GM21723 (cell line): ENCODE measurements at regions not wholly inside any gene's neighbourhood (a gene's known extent, or its start where the extent isn't known, plus 50 kb on each side); places are given as distances from the start of the nearest gene placed in this dataset.

Source experiments
- ATAC-seq: cut with Tn5 transposase; IDR thresholded peaks from one replicate; pipeline ENCODE4 v1.9.1; 2021; ENCODE audit warnings: mild to moderate bottlenecking, moderate library complexity; ENCODE audit not compliant: unreplicated experiment

DNA sequence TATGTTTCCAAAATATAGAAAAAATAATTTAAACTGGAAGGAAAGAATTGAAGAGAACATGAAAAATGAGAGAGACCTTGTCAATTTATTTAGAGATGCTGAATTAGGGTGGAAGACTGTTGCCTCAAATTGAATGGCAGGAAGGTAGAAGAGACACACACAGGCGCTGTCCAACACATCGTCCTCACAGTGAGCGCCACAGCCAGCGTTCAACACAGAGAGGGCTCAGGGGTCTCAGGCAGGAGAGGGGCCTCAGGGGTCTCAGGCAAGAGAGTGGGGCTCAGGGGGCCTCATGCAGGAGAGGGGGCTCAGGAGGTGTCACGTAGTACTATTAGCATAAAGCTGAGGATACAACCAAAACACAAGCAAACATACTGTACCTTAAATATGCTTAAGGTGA is 65.7 kb downstream of the TMEM18 start:
- ATAC-seq: no peak

DNA sequence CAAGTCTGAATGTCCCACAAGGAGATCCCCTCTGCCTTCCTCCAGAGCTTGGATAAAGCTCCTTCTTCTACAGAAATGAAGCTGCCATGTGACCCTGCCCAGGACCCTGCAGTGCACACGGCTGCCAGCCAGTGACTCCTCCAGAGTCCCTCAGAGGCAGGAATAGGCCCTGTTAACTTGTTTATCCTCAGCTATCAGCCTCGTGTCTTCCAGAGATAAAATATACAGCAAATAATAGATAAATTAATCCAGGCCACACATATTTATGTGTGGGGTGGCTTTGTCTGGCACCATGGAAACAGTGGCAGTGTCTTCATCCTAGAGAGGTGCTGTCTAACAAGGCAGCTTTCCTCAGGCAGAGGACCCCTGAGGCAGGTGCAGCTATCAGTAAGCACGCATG is 66.7 kb downstream of the TMEM18 start:
- ATAC-seq: no peak

DNA sequence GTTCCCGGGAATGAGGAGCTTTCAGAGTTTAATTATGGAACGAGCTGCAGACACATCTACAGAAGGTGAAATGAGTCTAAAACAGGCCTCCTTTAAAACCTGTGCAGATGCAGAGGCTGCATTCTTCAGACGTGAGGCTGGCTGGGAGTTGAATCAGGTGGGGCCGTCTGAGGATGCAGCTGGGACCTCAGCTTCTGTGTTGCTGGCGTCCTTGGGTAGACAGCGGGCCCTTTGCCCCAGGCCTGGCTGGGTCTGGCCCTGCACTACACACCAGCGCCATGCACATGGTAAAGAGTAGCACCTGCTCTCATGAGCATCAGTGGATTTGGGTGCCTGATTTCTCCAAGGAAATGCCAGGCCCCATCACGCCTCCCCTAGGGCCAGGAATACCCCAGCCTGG is 67.3 kb downstream of the TMEM18 start:
- no peak for ATAC-seq

DNA sequence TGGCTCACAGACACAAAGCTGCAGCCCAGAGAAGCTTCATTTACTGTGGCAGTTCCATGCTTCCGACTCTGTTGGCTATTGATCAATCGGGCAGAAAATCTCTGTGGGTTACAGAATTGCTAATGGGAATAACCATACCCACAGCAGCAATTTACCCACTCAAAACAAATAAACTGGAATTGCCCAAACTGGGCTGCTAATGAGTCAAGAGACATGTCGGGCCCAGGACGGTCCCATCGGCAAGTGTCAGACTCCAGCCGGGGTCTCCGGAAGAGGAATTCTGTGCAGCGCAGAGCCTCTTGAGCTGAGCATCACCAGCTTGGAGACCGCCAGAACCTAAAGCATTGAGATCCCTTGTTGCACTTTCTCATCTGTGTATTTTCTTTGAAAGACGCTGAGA is 67.8 kb downstream of the TMEM18 start:
- no peak for ATAC-seq

DNA sequence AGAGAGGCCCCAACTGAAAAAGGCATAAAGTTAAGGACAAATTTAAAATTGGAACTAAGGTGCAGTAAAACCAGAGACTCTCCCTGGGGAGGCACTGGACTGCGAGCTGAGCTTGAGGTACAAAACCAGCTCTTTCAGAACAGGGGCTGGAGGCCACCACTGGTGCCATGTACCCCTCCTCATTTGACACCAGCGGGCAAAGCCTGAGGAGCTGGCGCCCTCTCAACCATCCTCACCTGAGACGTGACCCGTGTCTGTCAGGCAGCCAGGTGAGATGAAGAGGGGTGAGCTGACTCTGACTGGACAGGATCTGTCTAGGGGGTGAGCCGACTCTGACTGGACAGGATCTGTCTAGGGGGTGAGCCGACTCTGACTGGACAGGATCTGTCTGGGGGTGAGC is 68.5 kb downstream of the TMEM18 start:
- no peak for ATAC-seq

DNA sequence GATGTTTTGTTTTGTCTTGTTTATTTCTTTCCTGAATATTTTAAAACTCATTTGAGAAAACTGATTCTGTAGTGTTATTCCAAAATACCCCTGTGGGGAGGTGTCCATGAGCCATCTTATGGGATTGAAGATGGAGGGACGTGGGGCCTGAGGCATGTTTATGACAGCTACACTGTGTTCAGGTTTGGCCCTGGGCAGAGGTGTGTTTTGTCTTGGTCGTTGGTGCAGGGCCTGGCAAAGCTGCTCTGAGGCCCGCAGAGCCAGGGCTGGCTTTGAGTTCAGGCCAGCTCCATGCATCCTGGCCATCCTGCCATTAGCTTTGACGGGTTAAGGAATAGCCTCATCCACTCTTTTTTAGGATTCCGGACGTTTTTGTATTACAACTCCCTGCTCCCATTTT is 68.9 kb downstream of the TMEM18 start:
- no peak for ATAC-seq

DNA sequence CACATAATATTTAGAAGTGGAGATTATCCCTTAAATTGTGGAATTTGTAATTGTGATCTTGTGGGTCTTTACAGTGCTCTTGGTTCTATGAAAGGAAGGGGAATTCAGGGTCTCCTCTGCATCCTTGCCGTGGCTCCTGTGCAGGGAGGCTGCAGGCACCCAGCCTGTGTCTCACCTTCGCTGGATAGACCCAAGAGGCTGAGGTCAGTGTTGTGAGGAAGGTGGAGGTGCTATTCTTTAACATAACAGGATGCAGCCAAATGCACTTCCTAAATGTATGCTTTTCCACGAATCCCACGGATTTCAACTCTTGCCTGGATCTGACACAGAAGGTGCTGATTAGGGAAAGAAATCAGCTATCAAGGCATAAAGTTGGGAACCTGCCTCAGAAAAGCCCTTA is 69.5 kb downstream of the TMEM18 start:
- ATAC-seq: no peak

DNA sequence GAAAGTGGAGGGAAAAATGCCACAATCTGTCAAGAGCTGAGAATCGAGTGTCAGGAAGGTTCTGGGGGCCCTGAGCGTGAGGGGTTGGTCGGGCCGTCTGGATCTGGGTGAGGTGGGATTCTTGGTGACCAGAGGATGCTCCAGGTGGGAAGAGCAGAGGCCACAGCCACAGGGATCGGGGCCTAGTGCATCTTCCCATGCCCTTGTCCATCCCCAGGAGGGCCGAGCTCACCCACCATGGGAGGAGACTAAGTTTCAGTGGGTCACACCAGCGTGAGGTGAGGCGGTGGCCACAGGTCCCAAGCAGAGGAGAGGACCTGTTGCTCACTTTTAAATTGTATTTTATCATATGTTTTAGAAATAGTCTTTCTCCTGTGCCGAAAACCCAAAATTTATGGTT is 70.0 kb downstream of the TMEM18 start:
- ATAC-seq: no peak

DNA sequence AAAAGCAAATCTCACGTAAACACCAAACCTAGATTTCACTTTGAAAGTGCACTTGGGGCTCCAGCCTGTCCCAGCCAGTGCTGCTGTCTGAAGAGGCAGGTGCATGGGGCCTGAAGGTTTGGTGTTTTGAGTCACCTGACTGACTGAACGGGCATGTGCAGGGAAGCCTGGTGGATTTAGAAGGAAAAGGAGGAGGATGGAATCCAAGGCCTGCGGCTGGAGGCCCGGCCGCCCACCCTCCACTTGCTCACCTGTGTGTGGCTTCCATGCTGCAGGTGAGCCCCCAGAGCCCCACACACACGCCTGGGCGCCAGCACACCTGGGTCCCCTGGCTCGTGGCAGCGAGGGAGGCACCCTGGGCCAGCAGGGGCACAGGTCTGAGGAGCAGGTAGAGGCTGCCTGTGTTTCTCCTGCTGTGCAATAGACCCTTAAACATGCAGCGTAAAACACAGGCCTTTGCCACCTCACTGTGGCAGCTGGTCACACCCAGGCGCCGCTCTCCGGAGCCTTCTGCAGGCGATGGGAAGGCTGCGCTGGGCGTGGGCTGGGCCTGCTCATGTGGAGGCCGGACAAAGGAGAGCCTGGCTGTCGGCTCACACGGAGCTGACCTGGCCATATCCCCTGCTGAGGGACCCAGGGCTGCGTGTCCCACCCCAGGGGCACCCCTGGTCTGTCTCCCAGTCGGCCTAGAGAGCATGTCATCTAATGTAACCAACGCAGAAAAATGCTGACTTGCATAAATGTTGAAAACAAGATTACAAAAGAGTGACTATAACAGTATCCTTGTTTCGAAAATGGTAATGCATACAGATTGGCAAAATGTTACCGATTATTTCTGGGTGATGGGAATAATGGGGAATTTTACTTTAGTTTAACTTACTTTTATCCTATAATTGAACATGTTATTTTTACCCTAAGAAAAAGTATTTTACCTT is 71.3 kb downstream of the TMEM18 start:
- no peak for ATAC-seq

DNA sequence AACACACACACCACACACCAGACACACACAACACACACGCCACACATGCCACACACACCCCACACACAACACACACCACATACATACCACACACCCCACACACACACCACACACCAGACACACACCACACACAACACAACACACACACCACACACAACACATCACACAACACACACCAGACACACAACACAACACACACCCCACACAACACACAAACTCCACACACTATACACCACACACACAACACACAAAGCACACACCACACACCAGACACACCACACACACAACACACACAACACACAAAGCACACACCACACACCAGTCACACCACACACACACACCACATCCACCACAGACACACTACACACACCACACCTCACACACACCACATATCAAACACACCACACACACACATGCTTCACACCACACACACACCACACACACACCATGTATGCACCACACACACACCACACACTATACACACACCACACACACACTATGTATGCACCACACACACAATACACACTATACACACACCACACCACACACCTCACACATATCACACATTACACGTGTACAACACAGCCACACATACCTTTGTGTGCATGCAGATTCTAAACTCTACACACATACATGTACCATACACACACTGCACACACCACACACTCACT is 72.2 kb downstream of the TMEM18 start:
- ATAC-seq: no peak

DNA sequence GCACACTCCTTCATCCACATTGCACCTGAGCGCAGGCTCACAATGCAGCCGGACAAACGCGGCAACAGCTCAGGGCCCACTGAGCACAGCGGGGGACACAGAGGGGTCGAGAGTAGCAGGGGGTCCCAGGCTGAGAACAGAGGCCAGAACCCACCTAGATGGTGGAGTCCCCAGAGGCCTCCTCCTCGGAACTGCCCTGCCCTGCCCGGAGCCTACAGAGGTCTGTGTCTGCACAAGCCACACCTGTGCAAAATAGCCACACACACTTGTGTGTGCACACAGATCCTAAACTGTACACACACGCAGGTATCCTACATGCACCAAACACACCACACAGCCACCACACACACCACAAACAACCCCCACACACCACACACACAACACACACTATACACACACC is 72.8 kb downstream of the TMEM18 start:
- ATAC-seq: no peak

DNA sequence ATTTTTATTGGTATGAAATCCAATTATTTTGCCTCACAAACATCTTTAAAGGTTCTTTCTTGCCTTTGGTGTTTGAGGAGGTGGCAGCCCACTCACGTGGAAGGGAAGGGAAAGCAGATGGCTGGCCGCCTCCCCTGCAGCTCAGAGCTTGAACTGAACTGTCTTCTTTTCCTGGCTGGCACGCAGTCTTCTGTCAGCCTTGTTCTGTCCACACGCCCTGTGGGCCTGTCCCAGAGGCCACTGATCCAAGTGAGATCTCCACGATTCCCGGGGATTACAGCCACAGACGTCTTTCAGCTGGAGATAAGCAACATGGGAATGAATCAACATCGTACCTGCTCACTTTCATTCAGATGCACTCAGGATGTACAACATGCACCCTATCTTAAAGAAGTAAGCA is 73.3 kb downstream of the TMEM18 start:
- ATAC-seq: no peak

DNA sequence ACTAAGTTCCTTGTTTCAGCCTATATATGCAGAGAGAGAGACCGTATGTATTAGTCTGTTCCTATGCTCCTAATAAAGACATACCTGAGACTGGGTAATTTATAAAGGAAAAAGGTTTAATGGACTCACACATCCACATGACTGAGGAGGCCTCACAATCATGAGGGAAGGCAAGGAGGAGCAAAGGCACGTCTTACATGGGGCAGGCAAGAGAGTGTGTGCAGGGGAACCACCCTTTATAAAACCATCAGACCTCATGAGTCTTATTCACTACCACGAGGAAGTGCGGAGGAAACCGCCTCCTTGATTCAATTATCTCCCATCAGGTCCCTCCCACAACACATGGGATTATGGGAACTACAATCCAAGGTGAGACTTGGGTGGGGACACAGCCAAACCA is 73.8 kb downstream of the TMEM18 start:
- ATAC-seq: no peak

DNA sequence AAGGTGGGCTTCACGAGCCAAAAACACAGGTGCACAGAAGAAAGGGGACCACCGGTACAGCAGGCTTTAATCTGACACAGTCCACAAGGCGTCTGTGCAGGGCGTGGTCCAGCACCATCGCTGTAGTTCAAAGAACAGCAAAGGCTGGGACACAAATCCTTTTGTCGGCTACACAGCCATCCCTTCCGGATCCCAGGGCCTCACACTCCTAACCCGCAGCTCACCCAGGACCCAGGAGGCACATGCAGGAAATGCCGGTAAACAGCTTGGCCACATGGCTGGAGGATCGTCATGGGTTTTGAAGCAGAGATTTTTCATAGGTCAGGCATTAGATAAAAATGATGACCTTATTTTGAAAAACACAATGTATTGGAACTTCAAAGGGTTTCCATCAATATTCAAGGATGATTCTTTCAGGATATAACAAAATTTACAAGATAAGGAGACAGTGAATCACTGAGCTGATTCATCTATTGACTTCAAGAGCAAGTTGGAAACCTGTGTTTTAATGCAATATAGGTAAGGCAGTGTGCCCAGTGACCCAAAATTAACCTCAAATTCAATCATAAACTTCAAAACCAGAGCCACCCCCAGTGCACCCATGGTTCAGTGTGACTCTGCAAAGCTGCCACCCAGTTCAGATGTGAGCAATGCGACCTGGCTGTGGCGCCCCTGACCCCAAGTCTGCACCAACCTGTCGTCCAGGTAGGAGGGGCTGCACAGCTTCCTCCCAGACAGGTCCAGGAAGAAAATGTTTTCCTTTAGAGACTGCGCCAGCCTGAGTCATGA is 74.4 kb downstream of the TMEM18 start:
- ATAC-seq: no peak

DNA sequence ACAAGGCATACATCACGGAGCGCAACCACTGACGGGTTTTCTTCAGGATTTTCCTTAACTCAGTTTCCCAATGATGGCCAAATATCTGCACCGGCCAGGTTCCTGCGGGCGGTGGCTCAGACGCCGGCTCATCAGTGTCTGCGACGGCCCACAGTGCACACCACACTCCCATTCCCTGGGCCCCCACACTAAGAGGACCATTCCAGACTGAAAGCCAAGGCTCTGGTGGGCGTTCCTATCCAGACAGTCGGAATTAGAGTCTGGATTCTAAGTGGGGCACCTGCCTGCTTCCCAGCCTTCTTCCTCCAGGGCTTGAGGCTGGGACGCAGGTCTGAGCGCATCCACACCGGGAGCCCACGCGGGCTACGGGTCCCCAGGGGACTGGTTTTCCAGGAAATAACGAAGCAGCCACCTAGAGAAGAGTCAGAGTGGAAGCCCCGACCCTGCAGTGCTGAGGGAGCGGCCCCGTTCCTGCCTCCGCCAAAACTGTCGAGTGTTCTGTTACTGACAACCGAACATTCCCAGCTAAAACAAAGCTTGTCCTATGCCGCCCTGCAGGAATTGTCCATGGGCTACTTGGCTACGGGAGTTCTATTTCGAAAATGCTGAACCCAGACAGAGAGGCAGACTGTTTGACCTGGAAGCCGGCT is 75.3 kb downstream of the TMEM18 start:
- ATAC-seq: no peak

DNA sequence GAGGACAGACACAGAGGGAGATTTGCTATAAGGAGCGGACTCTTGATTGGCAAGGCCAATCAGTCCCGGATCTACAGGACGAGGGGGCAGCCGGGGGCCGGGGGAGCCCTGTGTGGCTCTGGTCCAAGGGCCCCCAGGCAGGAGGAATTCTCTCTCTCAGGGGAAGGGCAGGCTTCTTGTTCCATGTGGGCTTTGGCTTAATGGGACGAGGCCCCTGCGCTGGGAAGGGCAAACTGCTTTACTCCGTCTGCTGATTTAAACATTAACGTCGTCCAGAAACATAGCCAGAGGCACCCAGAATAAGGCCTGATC is 75.9 kb downstream of the TMEM18 start:
- ATAC-seq: no peak

DNA sequence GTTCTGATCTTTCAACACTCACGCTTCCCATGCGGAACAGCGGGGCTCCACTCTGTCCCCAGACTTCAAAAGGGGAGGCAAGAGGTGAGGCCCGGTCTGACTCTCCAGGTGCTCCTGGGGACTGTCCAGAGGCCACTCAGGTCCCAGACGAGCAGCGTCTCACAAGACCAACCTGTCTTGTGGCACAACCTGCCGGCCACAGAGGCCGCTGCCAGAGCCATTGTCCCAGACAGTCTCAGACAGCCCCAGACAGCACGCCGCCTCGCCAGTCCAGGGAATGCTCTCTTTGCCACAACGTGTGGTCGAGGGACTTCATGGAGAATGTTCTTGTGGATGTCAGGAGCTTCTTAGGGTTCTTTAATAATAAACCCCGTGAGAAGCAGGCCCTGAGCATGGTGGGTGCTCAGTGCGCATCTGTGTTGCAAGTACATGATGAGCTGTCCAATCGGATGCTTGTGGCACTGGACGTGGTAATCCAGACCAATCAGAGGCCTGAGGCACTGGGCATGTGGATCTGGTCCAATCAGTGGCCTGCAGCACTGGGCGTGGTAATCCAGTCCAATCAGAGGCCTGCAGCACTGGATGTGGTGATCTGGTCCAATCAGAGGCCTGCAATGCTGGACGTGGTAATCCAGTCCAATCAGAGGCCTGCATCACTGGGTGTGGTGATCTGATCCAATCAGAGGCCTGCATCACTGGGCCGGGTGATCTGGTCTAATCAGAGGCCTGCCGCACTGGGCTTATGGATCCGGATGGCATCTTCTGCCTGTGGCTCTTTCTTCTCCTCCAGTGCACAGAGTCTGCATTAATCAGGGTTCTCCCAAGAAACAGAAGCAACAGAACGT is 76.4 kb downstream of the TMEM18 start:
- ATAC-seq: no peak

DNA sequence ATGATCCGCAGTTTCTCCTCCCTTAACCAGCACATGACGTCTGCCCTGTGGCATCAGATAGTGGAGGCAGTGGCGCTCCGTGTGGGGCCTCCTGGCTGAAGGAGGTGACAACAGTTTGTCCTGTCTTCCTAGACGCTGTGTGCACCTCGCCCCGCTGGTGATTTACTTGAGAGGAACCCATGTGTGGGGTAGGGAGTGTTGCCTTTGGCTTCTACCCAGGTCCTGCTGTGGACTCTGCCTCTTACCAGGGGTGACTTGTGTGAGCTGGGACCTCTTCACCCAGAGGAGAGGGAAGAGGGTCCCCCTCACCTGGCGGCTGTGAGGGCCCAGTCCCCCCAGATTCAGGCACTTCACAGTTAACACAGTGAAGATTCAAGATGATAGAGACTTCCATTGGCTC is 77.6 kb downstream of the TMEM18 start:
- no peak for ATAC-seq

DNA sequence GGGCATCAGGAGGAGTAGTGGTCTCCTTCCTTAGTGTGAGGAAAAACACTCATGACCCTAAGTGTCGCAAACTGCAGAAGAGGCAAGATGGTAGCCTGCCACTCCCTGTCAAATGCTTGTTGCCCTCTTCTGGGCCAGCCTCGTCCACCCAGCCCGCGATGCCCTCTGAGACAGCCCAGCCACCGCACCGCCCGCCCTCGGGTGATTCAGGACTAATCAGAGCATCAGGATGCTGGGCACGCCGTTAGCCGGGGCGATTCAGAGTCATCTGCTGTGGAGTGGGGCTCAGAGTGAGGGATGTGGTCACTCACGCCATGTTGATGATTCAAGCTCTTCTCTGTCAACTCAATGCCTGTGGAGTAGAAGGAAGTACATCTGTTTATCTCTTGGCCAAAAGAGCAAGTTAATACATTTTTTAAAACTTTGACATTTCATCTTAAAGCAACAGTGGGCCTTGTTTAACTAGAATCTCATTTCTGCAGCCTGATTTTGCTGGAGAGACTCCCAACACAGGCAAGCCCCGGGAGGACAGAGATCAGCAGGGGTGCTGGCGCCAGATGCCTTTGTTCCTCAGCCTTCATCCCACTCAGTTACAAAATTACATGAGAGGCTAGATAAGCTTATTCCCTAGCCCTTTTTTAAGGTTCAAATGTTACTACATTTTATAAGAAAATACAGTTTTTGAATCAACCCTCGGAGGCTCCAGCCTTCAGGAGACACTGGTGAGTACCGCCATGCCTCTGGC is 79.0 kb downstream of the TMEM18 start:
- ATAC-seq: no peak
